Upper lobe of right lung (tissue), 1 donor: ENCODE measurements at regions not wholly inside any gene's neighbourhood (a gene's known extent, or its start where the extent isn't known, plus 50 kb on each side); places are given as distances from the start of the nearest gene placed in this dataset.
A peak's percentile ranks its signal among the peaks of the same experiment; 100 is the strongest.

Experiments
- ATAC-seq: fragments of 200-7000 bp; cut with Tn5 transposase; one replicate; pipeline ENCODE4 v1.9.1; 2020; ENCODE audit warnings: mild to moderate bottlenecking, moderate library complexity
- DNase-seq: peaks from one replicate; pipeline ENCODE4 v3.0.0-alpha.2; 2020
- H3K27ac ChIP-seq: fragments of 200-600 bp; one replicate; pipeline ENCODE4 v1.8.0; 2022
- H3K27me3 ChIP-seq: fragments of 200-600 bp; one replicate; pipeline ENCODE4 v1.8.0; 2022; ENCODE audit warnings: mild to moderate bottlenecking
- H3K36me3 ChIP-seq: fragments of 200-600 bp; one replicate; pipeline ENCODE4 v1.8.0; 2022
- H3K4me1 ChIP-seq: fragments of 200-600 bp; one replicate; pipeline ENCODE4 v1.8.0; 2022
- H3K4me3 ChIP-seq: fragments of 200-600 bp; one replicate; pipeline ENCODE4 v1.8.0; 2022; ENCODE audit warnings: mild to moderate bottlenecking
- H3K9me3 ChIP-seq: fragments of 200-600 bp; one replicate; pipeline ENCODE4 v1.8.0; 2022
- CTCF ChIP-seq: fragments of 200-600 bp; IDR thresholded peaks from one replicate; pipeline ENCODE4 v1.8.0; 2022; ENCODE audit warnings: antibody characterized with exemption
- intact Hi-C: fragments of 100-400 bp; cut with DNase I; formaldehyde crosslinking; loops from one replicate; pipeline ENCODE4 v1.11.0; 2022
- donor health status: DM: no; HTN: yes; CAD: no; lungs with severe emphysema.

- H3K9me3 ChIP-seq: no peaks in the 10 kb centered on the region
- H3K27me3 ChIP-seq: no peaks in the 10 kb centered on the region
- no peak for ATAC-seq
- no peak overlapping the region for H3K4me3 ChIP-seq
- H3K4me1 ChIP-seq: peaks cover 25% of the 10 kb centered on the region
- no peaks in the 10 kb centered on the region for H3K36me3 ChIP-seq
- TF ChIP-seq CTCF: no peak
- no peak for DNase-seq
- intact Hi-C loops: no loop called here
- no peak overlapping the region for H3K27ac ChIP-seq
Measured at GRCh38 chr5:82355496-82355895, 77.3 kb upstream of the RPS23 start.

- intact Hi-C loops: no loop called here
- Histone ChIP-seq H3K27ac (no peak overlapping the region), H3K27me3 (no peaks in the 10 kb centered on the region), H3K36me3 (no peaks in the 10 kb centered on the region), H3K4me1 (peaks cover 25% of the 10 kb centered on the region), H3K4me3 (no peak overlapping the region), H3K9me3 (no peaks in the 10 kb centered on the region)
- ATAC-seq (no peak), DNase-seq (no peak)
- TF ChIP-seq CTCF: no peak
Measured at GRCh38 chr5:82355053-82355452, 76.9 kb upstream of the RPS23 start.

- H3K4me1 ChIP-seq: peaks cover 25% of the 10 kb centered on the region
- H3K27ac ChIP-seq: no peak overlapping the region
- intact Hi-C loops: no loop called here
- no peaks in the 10 kb centered on the region for H3K36me3 ChIP-seq
- ATAC-seq (no peak), DNase-seq (no peak)
- TF ChIP-seq CTCF: no peak
- no peak overlapping the region for H3K4me3 ChIP-seq
- H3K9me3 ChIP-seq: no peaks in the 10 kb centered on the region
- H3K27me3 ChIP-seq: no peaks in the 10 kb centered on the region
Measured at GRCh38 chr5:82354543-82354942, 76.4 kb upstream of the RPS23 start.

- ATAC-seq (no peak), DNase-seq (no peak)
- Histone ChIP-seq H3K9me3 (no peaks in the 10 kb centered on the region), H3K27ac (no peak overlapping the region), H3K27me3 (no peaks in the 10 kb centered on the region), H3K4me3 (no peak overlapping the region), H3K4me1 (peaks cover 32% of the 10 kb centered on the region), H3K36me3 (no peaks in the 10 kb centered on the region)
- intact Hi-C loops: no loop called here
- no peak for TF ChIP-seq CTCF
Measured at GRCh38 chr5:82353522-82353921, 75.4 kb upstream of the RPS23 start.

GRCh38 chr5:82352146-82352791 lies 74.1 kb upstream of the RPS23 start:
- intact Hi-C loops: no loop called here
- no peak for DNase-seq

More at GRCh38 chr5:82352146-82352791, 74.1 kb upstream of the RPS23 start:
- ATAC-seq: peak; percentile 48
- Histone ChIP-seq H3K4me1 (peaks cover 25% of the 10 kb centered on the region), H3K4me3 (no peak overlapping the region), H3K27me3 (no peaks in the 10 kb centered on the region), H3K36me3 (no peaks in the 10 kb centered on the region), H3K9me3 (no peaks in the 10 kb centered on the region), H3K27ac (no peak overlapping the region)
- TF ChIP-seq CTCF: no peak
